Type B pancreatic cell (in vitro differentiated cells): ENCODE measurements at regions not wholly inside any gene's neighbourhood (a gene's known extent, or its start where the extent isn't known, plus 50 kb on each side); places are given as distances from the start of the nearest gene placed in this dataset.

Source experiments
- DNase-seq: peaks from one replicate; pipeline ENCODE4 v3.0.0; 2021; ENCODE audit warnings: mixed read lengths; ENCODE audit not compliant: unreplicated experiment; ENCODE audit errors: extremely low spot score
- H3K27ac Mint-ChIP-seq: 2 replicates; pipeline ENCODE4 v1.8.0; 2021; ENCODE audit warnings: mild to moderate bottlenecking, mixed read lengths
- H3K27me3 Mint-ChIP-seq: 2 replicates; pipeline ENCODE4 v1.8.0; 2021; ENCODE audit warnings: mixed read lengths
- H3K36me3 Mint-ChIP-seq: 2 replicates; pipeline ENCODE4 v1.8.0; 2021; ENCODE audit warnings: mixed read lengths
- H3K4me1 Mint-ChIP-seq: one replicate; pipeline ENCODE4 v1.8.0; 2021; ENCODE audit warnings: mixed read lengths; ENCODE audit not compliant: unreplicated experiment
- H3K4me3 Mint-ChIP-seq: 2 replicates; pipeline ENCODE4 v1.8.0; 2021; ENCODE audit warnings: mild to moderate bottlenecking, mixed read lengths
- H3K9me3 Mint-ChIP-seq: 2 replicates; pipeline ENCODE4 v1.8.0; 2021; ENCODE audit warnings: mixed read lengths
- TF ChIP-seq, protein P1 (sequence below): fragments of 200-600 bp; sonication (generic); conservative IDR thresholded peaks from 2 replicates; pipeline ENCODE4 v1.5.0; 2021; ENCODE audit warnings: antibody characterized with exemption, mild to moderate bottlenecking

GRCh38 chr6:48255094-48255493 is 144.1 kb upstream of the PTCHD4 start:
- Mint-ChIP-seq H3K4me3 (no peak overlapping the region), H3K4me1 (no peaks in the 10 kb centered on the region), H3K9me3 (no peaks in the 10 kb centered on the region), H3K27me3 (no peaks in the 10 kb centered on the region), H3K27ac (no peak overlapping the region), H3K36me3 (no peaks in the 10 kb centered on the region)
- no peak for DNase-seq
- TF ChIP-seq, protein P1, sequence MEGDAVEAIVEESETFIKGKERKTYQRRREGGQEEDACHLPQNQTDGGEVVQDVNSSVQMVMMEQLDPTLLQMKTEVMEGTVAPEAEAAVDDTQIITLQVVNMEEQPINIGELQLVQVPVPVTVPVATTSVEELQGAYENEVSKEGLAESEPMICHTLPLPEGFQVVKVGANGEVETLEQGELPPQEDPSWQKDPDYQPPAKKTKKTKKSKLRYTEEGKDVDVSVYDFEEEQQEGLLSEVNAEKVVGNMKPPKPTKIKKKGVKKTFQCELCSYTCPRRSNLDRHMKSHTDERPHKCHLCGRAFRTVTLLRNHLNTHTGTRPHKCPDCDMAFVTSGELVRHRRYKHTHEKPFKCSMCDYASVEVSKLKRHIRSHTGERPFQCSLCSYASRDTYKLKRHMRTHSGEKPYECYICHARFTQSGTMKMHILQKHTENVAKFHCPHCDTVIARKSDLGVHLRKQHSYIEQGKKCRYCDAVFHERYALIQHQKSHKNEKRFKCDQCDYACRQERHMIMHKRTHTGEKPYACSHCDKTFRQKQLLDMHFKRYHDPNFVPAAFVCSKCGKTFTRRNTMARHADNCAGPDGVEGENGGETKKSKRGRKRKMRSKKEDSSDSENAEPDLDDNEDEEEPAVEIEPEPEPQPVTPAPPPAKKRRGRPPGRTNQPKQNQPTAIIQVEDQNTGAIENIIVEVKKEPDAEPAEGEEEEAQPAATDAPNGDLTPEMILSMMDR, result no peak

GRCh38 chr6:48249071-48249470 is 138.1 kb upstream of the PTCHD4 start:
- no peaks in the 10 kb centered on the region for H3K27me3 Mint-ChIP-seq
- TF ChIP-seq, protein P1, result no peak
- H3K4me1 Mint-ChIP-seq, result no peaks in the 10 kb centered on the region
- H3K27ac Mint-ChIP-seq, result no peak overlapping the region
- H3K36me3 Mint-ChIP-seq, result no peaks in the 10 kb centered on the region
- no peak overlapping the region for H3K4me3 Mint-ChIP-seq
- no peak for DNase-seq
- no peaks in the 10 kb centered on the region for H3K9me3 Mint-ChIP-seq

- Mint-ChIP-seq H3K27me3 (no peaks in the 10 kb centered on the region), H3K36me3 (no peaks in the 10 kb centered on the region), H3K4me1 (no peaks in the 10 kb centered on the region), H3K9me3 (no peaks in the 10 kb centered on the region), H3K27ac (no peak overlapping the region), H3K4me3 (no peak overlapping the region)
- TF ChIP-seq, protein P1, result no peak
- no peak for DNase-seq
Observed at GRCh38 chr6:48243071-48243470, 132.1 kb upstream of the PTCHD4 start.

DNA sequence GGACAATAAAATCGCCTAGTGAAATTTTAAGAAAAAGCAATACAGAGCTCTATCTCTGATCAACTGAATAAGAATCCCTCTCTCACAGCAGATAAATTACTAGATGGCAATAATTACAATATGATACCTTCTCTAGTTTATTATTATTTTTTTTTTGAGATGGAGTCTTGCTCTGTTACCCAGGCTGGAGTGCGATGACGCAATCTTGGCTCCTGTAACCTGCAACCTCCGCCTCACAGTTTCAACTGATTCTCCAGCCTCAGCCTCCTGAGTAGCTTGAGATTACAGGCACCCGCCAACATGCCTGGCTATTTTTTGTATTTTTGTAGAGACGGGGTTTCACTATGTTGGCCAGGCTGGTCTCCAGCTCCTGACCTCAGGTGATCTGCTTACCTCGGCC is 129.3 kb upstream of the PTCHD4 start:
- Mint-ChIP-seq H3K9me3 (peaks cover 3% of the 10 kb centered on the region), H3K4me3 (no peak overlapping the region), H3K27ac (no peak overlapping the region), H3K27me3 (no peaks in the 10 kb centered on the region), H3K36me3 (no peaks in the 10 kb centered on the region), H3K4me1 (no peaks in the 10 kb centered on the region)
- TF ChIP-seq, protein P1, result no peak
- DNase-seq, result no peak

DNA sequence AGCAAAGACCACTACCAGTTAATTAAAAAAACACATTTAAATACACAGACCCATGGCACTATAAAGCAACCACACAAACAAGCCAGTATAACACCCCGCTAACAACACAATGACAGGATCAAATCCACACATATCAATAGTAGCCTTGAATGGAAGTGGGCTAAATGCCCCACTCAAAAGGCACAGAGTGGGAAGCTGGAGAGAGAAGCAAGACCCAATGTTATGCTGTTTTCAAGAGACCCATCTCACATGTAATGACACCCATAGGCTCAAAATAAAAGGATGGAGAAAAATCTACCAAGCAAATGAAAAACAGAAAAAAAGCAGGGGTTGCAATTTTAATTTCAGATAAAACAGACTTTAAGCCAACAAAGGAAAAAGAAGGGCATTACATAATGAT is 125.4 kb upstream of the PTCHD4 start:
- no peak overlapping the region for H3K27ac Mint-ChIP-seq
- no peaks in the 10 kb centered on the region for H3K36me3 Mint-ChIP-seq

More for the DNA sequence above, 125.4 kb upstream of the PTCHD4 start:
- Mint-ChIP-seq H3K4me1 (no peaks in the 10 kb centered on the region), H3K27me3 (no peaks in the 10 kb centered on the region), H3K4me3 (no peak overlapping the region), H3K9me3 (peaks cover 5% of the 10 kb centered on the region)
- TF ChIP-seq, protein P1, result no peak
- no peak for DNase-seq
